ENCODE measurements at regions not wholly inside any gene's neighbourhood (a gene's known extent, or its start where the extent isn't known, plus 50 kb on each side); places are given as distances from the start of the nearest gene placed in this dataset.

GRCh38 chr14:30234966-30235365 is 307.3 kb upstream of the PRKD1 start (continued):
- TF ChIP-seq BCLAF1 (IDR thresholded peaks at IDR 0.05) (no peak), ATF3 (IDR thresholded peaks at IDR 0.05; ENCODE audit: borderline replicate concordance, extremely low read depth, low read depth, low read length) (no peak), MTA3 (IDR thresholded peaks at IDR 0.05; ENCODE audit: borderline replicate concordance, low read length) (no peak), PAX8 (IDR thresholded peaks at IDR 0.05) (no peak)

- ATAC-seq (no peak), FAIRE-seq (no peak), DNase-seq (ENCODE audit: low read depth, low spot score) (no peak)
- RAD21 ChIA-PET (ENCODE audit: unreplicated experiment): no interaction called here
- BruUV-seq (replicated peaks): no TSS peak
- Histone ChIP-seq H3K27ac (ENCODE audit: control insufficient read depth, insufficient read depth) (no peak overlapping the region), H4K20me1 (ENCODE audit: control insufficient read depth, insufficient read depth) (no peaks in the 10 kb centered on the region), H3K4me1 (ENCODE audit: control insufficient read depth, insufficient read depth, low read length) (no peaks in the 10 kb centered on the region), H3K4me3 (no peak overlapping the region), H3K36me3 (ENCODE audit: control insufficient read depth in 2 of 2, insufficient read depth in 2 of 2, low read length in 1 of 2) (no peaks in the 10 kb centered on the region), H3K27me3 (replicated peaks in 1 of 2; ENCODE audit: control insufficient read depth in 2 of 2, insufficient read depth in 2 of 2, low read length in 1 of 2) (no peaks in the 10 kb centered on the region), H3K9me3 (replicated peaks; ENCODE audit: control insufficient read depth, insufficient read depth, low read length) (no peaks in the 10 kb centered on the region), H3K4me2 (ENCODE audit: control insufficient read depth, insufficient read depth) (no peak overlapping the region), H3K9ac (ENCODE audit: control insufficient read depth, insufficient read depth, low read length) (no peak overlapping the region), H3K79me2 (ENCODE audit: control insufficient read depth, insufficient read depth, low read length) (no peaks in the 10 kb centered on the region), H2AFZ (ENCODE audit: control insufficient read depth, low read depth, low read length) (no peak overlapping the region)
- intact Hi-C loops (cut with micrococcal nuclease; ENCODE audit: unreplicated experiment): no loop called here
- SMC1A ChIA-PET (ENCODE audit: uncharacterized antibody, unreplicated experiment): no interaction called here
- POLR2A ChIA-PET: no interaction called here
- CTCF ChIA-PET: interaction anchor here (0.6 to 1.0 kb wide), 2 partner anchors 21 to 1405 kb away, joined by 3 to 4 read pairs; no protein-coding TSS in a partner anchor
- 26% methylated on average over 2 of the region's 2 CpGs for WGBS (ENCODE audit: insufficient coverage, insufficient replicate concordance, low lambda C conversion rate, missing lambda C conversion rate)
- in situ Hi-C loops (cut with MboI): no loop called here
- no peak for TF ChIP-seq REST (IDR thresholded peaks at IDR 0.05; ENCODE audit: low read depth, low read length)
- no peak for TF ChIP-seq BHLHE40 (IDR thresholded peaks at IDR 0.05; ENCODE audit: borderline replicate concordance in 1 of 2, low read depth in 2 of 2, low read length in 1 of 2)
- no peak for TF ChIP-seq HSF1 (IDR thresholded peaks at IDR 0.05; ENCODE audit: low read depth, low read length)
- TF ChIP-seq LARP7 (IDR thresholded peaks at IDR 0.05): no peak
- TF ChIP-seq EP300 (IDR thresholded peaks at IDR 0.05; ENCODE audit: borderline replicate concordance in 1 of 2, control insufficient read depth in 1 of 2, low read depth in 2 of 2, low read length in 2 of 2): no peak
- no peak for TF ChIP-seq ZNF274 (IDR thresholded peaks at IDR 0.05; ENCODE audit: insufficient read depth, insufficient read length)
- TF ChIP-seq SIN3A (IDR thresholded peaks at IDR 0.05; ENCODE audit: low read depth, low read length): no peak
- no peak for TF ChIP-seq CHD2 (IDR thresholded peaks at IDR 0.05; ENCODE audit: borderline replicate concordance, low read depth, low read length)
- TF ChIP-seq NRF1 (conservative IDR thresholded peaks at IDR 0.05; ENCODE audit: low read depth, low read length): no peak
- TF ChIP-seq HDAC2 (IDR thresholded peaks at IDR 0.05): no peak
- TF ChIP-seq ATF3 (IDR thresholded peaks at IDR 0.05; ENCODE audit: borderline replicate concordance, extremely low read depth, low read depth, low read length): no peak
These were observed 307.8 kb upstream of the PRKD1 start for GRCh38 chr14:30235485-30235884.

Measured in GM12878 (cell line).